HFFc6 (cell line): ENCODE measurements at regions not wholly inside any gene's neighbourhood (a gene's known extent, or its start where the extent isn't known, plus 50 kb on each side); places are given as distances from the start of the nearest gene placed in this dataset.

ENCODE experiments used
- DNase-seq: peaks from one replicate; pipeline ENCODE4 v3.0.0-alpha.2; 2018
- H3K27ac Mint-ChIP-seq: 2 replicates; pipeline ENCODE4 v1.8.0; 2020; ENCODE audit warnings: mild to moderate bottlenecking, mixed read lengths
- H3K27me3 Mint-ChIP-seq: 2 replicates; pipeline ENCODE4 v1.8.0; 2021; ENCODE audit warnings: mild to moderate bottlenecking, moderate library complexity, mixed read lengths; ENCODE audit not compliant: insufficient read depth
- H3K36me3 Mint-ChIP-seq: 2 replicates; pipeline ENCODE4 v1.8.0; 2021; ENCODE audit warnings: low read depth, mixed read lengths
- H3K4me1 Mint-ChIP-seq: 2 replicates; pipeline ENCODE4 v1.8.0; 2020; ENCODE audit warnings: low read depth, mixed read lengths
- H3K4me3 Mint-ChIP-seq: 2 replicates; pipeline ENCODE4 v1.8.0; 2020; ENCODE audit warnings: mild to moderate bottlenecking, moderate library complexity, mixed read lengths
- H3K9me3 Mint-ChIP-seq: 2 replicates; pipeline ENCODE4 v1.8.0; 2020; ENCODE audit warnings: mild to moderate bottlenecking, mixed read lengths
- TF ChIP-seq, protein P1 (sequence below): fragments of 200-600 bp; sonication (generic); IDR thresholded peaks from 2 replicates; pipeline ENCODE4 v1.5.0; 2021; ENCODE audit warnings: antibody characterized with exemption, mild to moderate bottlenecking

DNA sequence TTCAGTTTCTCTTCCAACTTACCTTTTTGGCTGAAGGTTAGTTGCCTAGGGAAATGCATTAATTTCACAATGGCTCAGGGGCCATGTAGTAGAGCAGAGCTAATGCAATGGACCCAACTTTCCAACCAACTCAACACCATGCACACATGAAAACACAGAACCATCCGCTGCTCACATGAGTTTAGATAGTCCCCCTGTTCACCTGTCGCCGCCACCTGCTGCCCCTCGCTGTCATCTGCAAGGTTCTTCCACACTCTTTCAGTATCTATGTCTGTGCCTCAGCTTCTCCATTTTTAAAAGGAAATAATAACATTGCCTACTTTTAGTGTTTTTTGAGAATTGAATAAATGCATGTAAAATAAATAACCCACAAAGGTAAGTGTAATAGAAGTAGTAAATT is 585.6 kb downstream of the ETNK1 start:
- DNase-seq, result no peak
- H3K27ac Mint-ChIP-seq, result no peak overlapping the region
- H3K4me3 Mint-ChIP-seq, result no peak overlapping the region
- H3K4me1 Mint-ChIP-seq, result no peaks in the 10 kb centered on the region
- H3K36me3 Mint-ChIP-seq, result no peaks in the 10 kb centered on the region
- TF ChIP-seq, protein P1, sequence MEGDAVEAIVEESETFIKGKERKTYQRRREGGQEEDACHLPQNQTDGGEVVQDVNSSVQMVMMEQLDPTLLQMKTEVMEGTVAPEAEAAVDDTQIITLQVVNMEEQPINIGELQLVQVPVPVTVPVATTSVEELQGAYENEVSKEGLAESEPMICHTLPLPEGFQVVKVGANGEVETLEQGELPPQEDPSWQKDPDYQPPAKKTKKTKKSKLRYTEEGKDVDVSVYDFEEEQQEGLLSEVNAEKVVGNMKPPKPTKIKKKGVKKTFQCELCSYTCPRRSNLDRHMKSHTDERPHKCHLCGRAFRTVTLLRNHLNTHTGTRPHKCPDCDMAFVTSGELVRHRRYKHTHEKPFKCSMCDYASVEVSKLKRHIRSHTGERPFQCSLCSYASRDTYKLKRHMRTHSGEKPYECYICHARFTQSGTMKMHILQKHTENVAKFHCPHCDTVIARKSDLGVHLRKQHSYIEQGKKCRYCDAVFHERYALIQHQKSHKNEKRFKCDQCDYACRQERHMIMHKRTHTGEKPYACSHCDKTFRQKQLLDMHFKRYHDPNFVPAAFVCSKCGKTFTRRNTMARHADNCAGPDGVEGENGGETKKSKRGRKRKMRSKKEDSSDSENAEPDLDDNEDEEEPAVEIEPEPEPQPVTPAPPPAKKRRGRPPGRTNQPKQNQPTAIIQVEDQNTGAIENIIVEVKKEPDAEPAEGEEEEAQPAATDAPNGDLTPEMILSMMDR, result no peak
- H3K27me3 Mint-ChIP-seq, result peaks cover 3% of the 10 kb centered on the region; the same call in 1 of the 2 replicates
- H3K9me3 Mint-ChIP-seq, result peaks cover 11% of the 10 kb centered on the region

DNA sequence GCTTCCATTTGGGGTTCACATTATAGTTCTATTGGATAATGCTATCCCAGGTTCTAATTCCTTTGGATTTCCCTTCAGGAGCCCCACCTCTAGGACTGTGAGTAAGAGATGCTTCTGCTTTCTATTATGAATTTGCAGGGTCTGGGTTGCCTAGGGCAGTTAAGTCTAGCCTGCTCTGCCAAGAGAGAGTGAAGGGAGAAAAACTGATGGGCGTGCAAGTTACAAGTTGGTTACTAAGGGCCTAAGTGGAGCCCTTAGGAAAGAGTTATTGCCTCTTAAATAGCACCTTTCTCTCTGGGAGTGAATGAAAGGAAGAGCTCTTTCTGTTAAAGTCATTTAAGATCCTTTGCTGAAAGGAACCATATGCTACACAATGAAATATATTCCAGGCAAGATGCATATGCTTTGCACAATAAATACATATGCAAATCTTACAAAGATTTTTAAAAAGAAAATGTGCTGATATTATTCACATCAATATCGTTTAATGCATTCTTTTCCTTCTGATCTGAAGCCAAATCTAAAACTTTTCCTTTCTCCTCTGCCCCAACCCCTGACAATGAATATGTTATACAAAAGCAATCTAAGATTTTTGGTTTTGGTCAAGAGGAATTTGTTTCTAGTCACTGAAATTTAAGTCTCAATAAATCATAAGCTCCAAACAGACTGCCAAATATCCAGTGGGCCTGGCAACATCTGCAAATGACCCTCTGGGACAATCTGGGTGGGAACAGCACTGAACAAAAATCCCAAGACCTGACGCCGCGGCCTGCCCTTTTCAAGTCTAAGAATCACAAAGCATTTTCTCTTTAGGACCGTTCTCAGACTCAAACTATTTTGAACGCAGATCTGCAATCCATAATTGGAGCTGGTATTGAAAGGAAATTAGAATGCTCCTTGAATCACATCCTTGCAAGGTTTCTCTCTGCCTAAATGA is 586.7 kb downstream of the ETNK1 start:
- TF ChIP-seq, protein P1, result no peak
- no peak for DNase-seq
- no peaks in the 10 kb centered on the region for H3K4me1 Mint-ChIP-seq
- no peak overlapping the region for H3K4me3 Mint-ChIP-seq
- H3K27me3 Mint-ChIP-seq, result peaks cover 3% of the 10 kb centered on the region; the same call in 1 of the 2 replicates
- H3K36me3 Mint-ChIP-seq, result no peaks in the 10 kb centered on the region
- peaks cover 13% of the 10 kb centered on the region for H3K9me3 Mint-ChIP-seq
- H3K27ac Mint-ChIP-seq, result no peak overlapping the region

DNA sequence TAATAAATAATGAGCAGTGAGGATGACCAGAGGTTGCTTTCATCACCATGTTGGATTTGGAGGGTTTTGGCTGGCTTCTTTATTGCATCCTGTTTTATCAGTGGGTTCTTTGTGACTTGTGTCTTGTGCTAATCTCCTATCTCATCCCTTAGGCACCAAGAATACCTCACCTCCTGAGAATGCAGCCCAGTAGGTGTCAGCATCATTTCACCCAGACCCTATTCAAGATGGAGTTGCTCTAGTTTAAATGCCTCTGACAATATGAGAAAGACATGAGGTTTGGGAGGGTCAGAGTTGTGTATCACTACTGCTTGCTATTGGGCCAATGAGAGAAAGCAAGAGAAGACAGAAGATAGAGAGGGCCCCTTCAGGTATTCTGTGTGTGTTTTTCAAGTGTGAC is 592.2 kb downstream of the ETNK1 start:
- Mint-ChIP-seq H3K27me3 (no peaks in the 10 kb centered on the region), H3K27ac (no peak overlapping the region), H3K9me3 (peaks cover 34% of the 10 kb centered on the region), H3K4me3 (no peak overlapping the region), H3K4me1 (no peaks in the 10 kb centered on the region), H3K36me3 (no peaks in the 10 kb centered on the region)
- TF ChIP-seq, protein P1, result no peak
- no peak for DNase-seq

DNA sequence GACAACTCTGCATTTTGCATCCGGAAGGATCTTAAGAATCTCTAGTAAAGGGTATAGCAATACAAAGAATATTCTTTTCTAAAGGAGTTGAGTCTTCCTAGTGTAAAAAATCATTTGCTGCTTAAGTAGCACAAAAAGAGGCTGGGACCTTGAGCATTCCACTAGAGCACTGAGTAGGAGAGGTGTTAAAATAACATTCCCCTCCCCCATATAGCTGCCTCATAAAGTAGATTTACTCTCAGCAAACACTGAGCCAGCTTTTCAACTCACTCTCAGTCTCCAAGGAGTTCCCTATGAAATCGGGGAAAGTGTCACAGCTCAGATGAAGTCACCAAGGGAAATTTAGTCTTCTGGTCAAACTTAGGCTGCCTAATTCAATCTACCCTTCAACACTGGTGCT is 592.7 kb downstream of the ETNK1 start:
- TF ChIP-seq, protein P1, result no peak
- no peak overlapping the region for H3K27ac Mint-ChIP-seq
- no peaks in the 10 kb centered on the region for H3K4me1 Mint-ChIP-seq
- no peaks in the 10 kb centered on the region for H3K36me3 Mint-ChIP-seq
- no peaks in the 10 kb centered on the region for H3K27me3 Mint-ChIP-seq
- no peak for DNase-seq
- H3K4me3 Mint-ChIP-seq, result no peak overlapping the region
- H3K9me3 Mint-ChIP-seq, result peaks cover 34% of the 10 kb centered on the region

DNA sequence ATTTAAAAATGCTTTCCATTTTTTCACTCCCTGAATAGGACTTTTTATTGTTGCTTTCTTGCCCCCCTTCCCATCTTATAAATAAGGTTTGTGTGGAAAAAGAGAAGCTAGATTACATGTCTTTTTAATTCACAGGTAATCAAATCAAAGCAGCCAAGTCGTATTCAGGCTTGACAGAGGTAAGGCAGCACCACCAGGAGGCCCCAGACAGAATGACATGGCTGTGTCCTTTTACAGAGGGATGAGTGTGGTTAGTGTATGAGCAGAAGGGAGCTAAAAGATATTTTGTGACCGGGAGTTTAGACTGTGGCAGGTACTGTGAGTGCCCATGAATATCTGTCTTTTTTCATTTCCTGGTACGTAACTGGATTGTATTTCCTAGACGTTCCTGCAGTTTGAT is 596.1 kb downstream of the ETNK1 start:
- no peaks in the 10 kb centered on the region for H3K4me1 Mint-ChIP-seq
- no peak for DNase-seq
- H3K4me3 Mint-ChIP-seq, result no peak overlapping the region
- no peaks in the 10 kb centered on the region for H3K36me3 Mint-ChIP-seq
- H3K27ac Mint-ChIP-seq, result no peak overlapping the region
- TF ChIP-seq, protein P1, result no peak
- H3K9me3 Mint-ChIP-seq, result peaks cover 21% of the 10 kb centered on the region
- H3K27me3 Mint-ChIP-seq, result no peaks in the 10 kb centered on the region
